GM12878 (cell line): ENCODE measurements at regions not wholly inside any gene's neighbourhood (a gene's known extent, or its start where the extent isn't known, plus 50 kb on each side); places are given as distances from the start of the nearest gene placed in this dataset.

Experiments
- ATAC-seq: fragments of 200-7000 bp; cut with Tn5 transposase; 3 replicates; pipeline ENCODE4 v1.9.1; 2020; ENCODE audit warnings: mild to moderate bottlenecking, moderate library complexity
- BruUV-seq: library from RNA; stranded (reverse); fragments of 400-500 nt; replicated peaks from 2 replicates; lab custom pipeline; 2021; lab: Mats Ljungman, UMichigan
- CTCF ChIA-PET: fragments of 300-600 bp; sonication (Branson Sonifier 250); formaldehyde crosslinking; extraction: SDS; loops from one replicate; lab custom pipeline; 2021; ENCODE audit warnings: inconsistent platforms; lab: Yijun Ruan, JAX
- POLR2A ChIA-PET: fragments of 350-600 bp; formaldehyde crosslinking; extraction: SDS; loops from one replicate; lab custom pipeline; 2021; ENCODE audit warnings: inconsistent platforms; lab: Charles Lee
- RAD21 ChIA-PET: fragments of 300-600 bp; sonication (Branson Sonifier 250); formaldehyde crosslinking; loops from one replicate; lab custom pipeline; 2023; ENCODE audit warnings: antibody characterized with exemption; ENCODE audit not compliant: unreplicated experiment; lab: Charles Lee
- SMC1A ChIA-PET: fragments of 300-600 bp; sonication (Branson Sonifier 250); formaldehyde crosslinking; loops from one replicate; lab custom pipeline; 2023; ENCODE audit not compliant: unreplicated experiment, uncharacterized antibody; lab: Charles Lee
- DNase-seq: peaks from one replicate; pipeline ENCODE4 v3.0.0-alpha.2; 2011; ENCODE audit warnings: low read depth, low spot score
- FAIRE-seq: peaks from 3 replicates; lab custom pipeline; 2011; peaks lifted over from hg19 to GRCh38; lab: Jason Lieb, UNC
- H2AFZ ChIP-seq: 2 replicates; pipeline ENCODE4 v1.6.0; 2011; ENCODE audit warnings: low read depth, low read length, control low read depth; ENCODE audit not compliant: control insufficient read depth
- H3K27ac ChIP-seq: 2 replicates; pipeline ENCODE4 v1.5.1; 2011; ENCODE audit warnings: control low read depth; ENCODE audit not compliant: control insufficient read depth, insufficient read depth
- H3K27me3 ChIP-seq, 2 experiments: replicated peaks in 1 of 2; 2 replicates each; pipeline versions ENCODE4 v1.6.0 to v1.6.1; 2011; ENCODE audit warnings: low read length in 1 of 2; ENCODE audit not compliant: control insufficient read depth in 2 of 2, insufficient read depth in 2 of 2
- H3K36me3 ChIP-seq, 2 experiments: 2 replicates each; pipeline ENCODE4 v1.5.1; 2011; ENCODE audit warnings: low read length in 1 of 2; ENCODE audit not compliant: control insufficient read depth in 2 of 2, insufficient read depth in 2 of 2
- H3K4me1 ChIP-seq: 2 replicates; pipeline ENCODE4 v1.6.1; 2011; ENCODE audit warnings: mild to moderate bottlenecking, low read length, moderate library complexity, mixed read lengths; ENCODE audit not compliant: control insufficient read depth, insufficient read depth
- H3K4me2 ChIP-seq: 2 replicates; pipeline ENCODE4 v1.6.0; 2011; ENCODE audit warnings: control low read depth; ENCODE audit not compliant: control insufficient read depth, insufficient read depth
- H3K4me3 ChIP-seq: fragments of 200-600 bp; sonication (generic); 2 replicates; pipeline ENCODE4 v1.5.1; 2016
- H3K79me2 ChIP-seq: 2 replicates; pipeline ENCODE4 v1.6.0; 2011; ENCODE audit warnings: low read length; ENCODE audit not compliant: control insufficient read depth, insufficient read depth
- H3K9ac ChIP-seq: 2 replicates; pipeline ENCODE4 v1.8.0; 2011; ENCODE audit warnings: low read length, control low read depth, mixed read lengths; ENCODE audit not compliant: control insufficient read depth, insufficient read depth
- H3K9me3 ChIP-seq: replicated peaks from 3 replicates; pipeline ENCODE4 v1.5.1; 2011; ENCODE audit warnings: mild to moderate bottlenecking, low read length; ENCODE audit not compliant: control insufficient read depth, insufficient read depth
- H4K20me1 ChIP-seq: 2 replicates; pipeline ENCODE4 v1.6.0; 2011; ENCODE audit not compliant: control insufficient read depth, insufficient read depth
- EP300 ChIP-seq, 2 experiments: fragments of 150-350 bp in 1 of 2; IDR thresholded peaks; 2 replicates each; pipeline ENCODE4 v1.6.1; 2011 to 2012; ENCODE audit warnings: low read depth in 2 of 2, low read length in 2 of 2, borderline replicate concordance in 1 of 2, improper control_type of control experiment in 1 of 2, inconsistent platforms in 1 of 2; ENCODE audit not compliant: control insufficient read depth in 1 of 2
- IKZF2 ChIP-seq, 2 experiments: fragments of 450-650 bp; IDR thresholded peaks; 2 replicates each; pipeline ENCODE4 v1.6.1; 2017; ENCODE audit warnings: mild to moderate bottlenecking in 2 of 2, moderate library complexity in 2 of 2
- IRF4 ChIP-seq: IDR thresholded peaks from 2 replicates; pipeline ENCODE4 v1.6.1; 2011; ENCODE audit warnings: low read depth, low read length
- RBBP5 ChIP-seq: fragments of 200-600 bp; sonication (generic); conservative IDR thresholded peaks from 2 replicates; pipeline ENCODE4 v1.6.1; 2016
- SMAD5 ChIP-seq: IDR thresholded peaks from 2 replicates; pipeline ENCODE4 v1.6.1; 2016; ENCODE audit warnings: antibody characterized with exemption, low read depth
- YBX1 ChIP-seq: fragments of 450-650 bp; IDR thresholded peaks from 2 replicates; pipeline ENCODE4 v1.6.1; 2016; ENCODE audit warnings: antibody characterized with exemption
- WGBS: methylation state at CpG from one replicate; pipeline ENCODE4 v1.1.6; 2016; ENCODE audit warnings: low lambda C conversion rate; ENCODE audit not compliant: insufficient replicate concordance, insufficient coverage; ENCODE audit errors: missing lambda C conversion rate; 5-methylcytosine and 5-hydroxymethylcytosine counted together
- in situ Hi-C: fragments of 300-500 bp; cut with MboI; formaldehyde crosslinking; loops from 9 replicates; pipeline ENCODE4 v1.14.3; 2018; ENCODE audit warnings: mixed read lengths
- intact Hi-C: fragments of 100-400 bp; cut with micrococcal nuclease; formaldehyde crosslinking; loops from one replicate; pipeline ENCODE4 v1.14.2; 2022; ENCODE audit not compliant: unreplicated experiment
- TF ChIP-seq, protein P1 (sequence below): fragments of 450-650 bp; IDR thresholded peaks from 2 replicates; pipeline ENCODE4 v1.6.1; 2017; ENCODE audit warnings: mild to moderate bottlenecking, moderate library complexity
- TF ChIP-seq, protein P2 (sequence below): fragments of 450-650 bp; conservative IDR thresholded peaks from 2 replicates; pipeline ENCODE4 v1.6.1; 2017; ENCODE audit warnings: mild to moderate bottlenecking, moderate library complexity

DNA sequence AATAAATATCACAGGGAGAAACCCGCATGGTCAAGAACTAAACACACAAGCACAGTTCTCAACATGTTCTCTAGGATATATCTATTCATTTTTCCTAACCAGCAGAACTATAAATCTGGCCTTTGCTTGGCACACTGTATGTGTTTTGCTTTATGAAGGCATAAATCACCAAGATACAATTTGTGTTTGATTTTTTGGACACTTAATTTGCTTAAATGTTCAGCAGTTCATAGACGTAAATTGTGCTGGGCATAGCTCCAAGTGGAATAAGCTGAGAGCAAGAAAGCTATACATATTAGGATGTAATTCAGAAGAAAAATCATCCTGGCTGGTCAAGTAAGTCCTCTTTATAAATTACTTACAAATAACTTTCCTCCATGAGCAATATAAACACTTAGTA, 341.5 kb upstream of the ATP5MC3 start:
- TF ChIP-seq, protein P1, sequence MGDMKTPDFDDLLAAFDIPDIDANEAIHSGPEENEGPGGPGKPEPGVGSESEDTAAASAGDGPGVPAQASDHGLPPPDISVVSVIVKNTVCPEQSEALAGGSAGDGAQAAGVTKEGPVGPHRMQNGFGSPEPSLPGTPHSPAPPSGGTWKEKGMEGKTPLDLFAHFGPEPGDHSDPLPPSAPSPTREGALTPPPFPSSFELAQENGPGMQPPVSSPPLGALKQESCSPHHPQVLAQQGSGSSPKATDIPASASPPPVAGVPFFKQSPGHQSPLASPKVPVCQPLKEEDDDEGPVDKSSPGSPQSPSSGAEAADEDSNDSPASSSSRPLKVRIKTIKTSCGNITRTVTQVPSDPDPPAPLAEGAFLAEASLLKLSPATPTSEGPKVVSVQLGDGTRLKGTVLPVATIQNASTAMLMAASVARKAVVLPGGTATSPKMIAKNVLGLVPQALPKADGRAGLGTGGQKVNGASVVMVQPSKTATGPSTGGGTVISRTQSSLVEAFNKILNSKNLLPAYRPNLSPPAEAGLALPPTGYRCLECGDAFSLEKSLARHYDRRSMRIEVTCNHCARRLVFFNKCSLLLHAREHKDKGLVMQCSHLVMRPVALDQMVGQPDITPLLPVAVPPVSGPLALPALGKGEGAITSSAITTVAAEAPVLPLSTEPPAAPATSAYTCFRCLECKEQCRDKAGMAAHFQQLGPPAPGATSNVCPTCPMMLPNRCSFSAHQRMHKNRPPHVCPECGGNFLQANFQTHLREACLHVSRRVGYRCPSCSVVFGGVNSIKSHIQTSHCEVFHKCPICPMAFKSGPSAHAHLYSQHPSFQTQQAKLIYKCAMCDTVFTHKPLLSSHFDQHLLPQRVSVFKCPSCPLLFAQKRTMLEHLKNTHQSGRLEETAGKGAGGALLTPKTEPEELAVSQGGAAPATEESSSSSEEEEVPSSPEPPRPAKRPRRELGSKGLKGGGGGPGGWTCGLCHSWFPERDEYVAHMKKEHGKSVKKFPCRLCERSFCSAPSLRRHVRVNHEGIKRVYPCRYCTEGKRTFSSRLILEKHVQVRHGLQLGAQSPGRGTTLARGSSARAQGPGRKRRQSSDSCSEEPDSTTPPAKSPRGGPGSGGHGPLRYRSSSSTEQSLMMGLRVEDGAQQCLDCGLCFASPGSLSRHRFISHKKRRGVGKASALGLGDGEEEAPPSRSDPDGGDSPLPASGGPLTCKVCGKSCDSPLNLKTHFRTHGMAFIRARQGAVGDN: no peak
- TF ChIP-seq YBX1 (no peak), IKZF2 (IDR thresholded peaks at IDR 0.05) (no peak), RBBP5 (no peak), EP300 (IDR thresholded peaks at IDR 0.05; ENCODE audit: borderline replicate concordance in 1 of 2, control insufficient read depth in 1 of 2, low read depth in 2 of 2, low read length in 2 of 2) (no peak), SMAD5 (no peak), IRF4 (no peak)
- TF ChIP-seq, protein P2, sequence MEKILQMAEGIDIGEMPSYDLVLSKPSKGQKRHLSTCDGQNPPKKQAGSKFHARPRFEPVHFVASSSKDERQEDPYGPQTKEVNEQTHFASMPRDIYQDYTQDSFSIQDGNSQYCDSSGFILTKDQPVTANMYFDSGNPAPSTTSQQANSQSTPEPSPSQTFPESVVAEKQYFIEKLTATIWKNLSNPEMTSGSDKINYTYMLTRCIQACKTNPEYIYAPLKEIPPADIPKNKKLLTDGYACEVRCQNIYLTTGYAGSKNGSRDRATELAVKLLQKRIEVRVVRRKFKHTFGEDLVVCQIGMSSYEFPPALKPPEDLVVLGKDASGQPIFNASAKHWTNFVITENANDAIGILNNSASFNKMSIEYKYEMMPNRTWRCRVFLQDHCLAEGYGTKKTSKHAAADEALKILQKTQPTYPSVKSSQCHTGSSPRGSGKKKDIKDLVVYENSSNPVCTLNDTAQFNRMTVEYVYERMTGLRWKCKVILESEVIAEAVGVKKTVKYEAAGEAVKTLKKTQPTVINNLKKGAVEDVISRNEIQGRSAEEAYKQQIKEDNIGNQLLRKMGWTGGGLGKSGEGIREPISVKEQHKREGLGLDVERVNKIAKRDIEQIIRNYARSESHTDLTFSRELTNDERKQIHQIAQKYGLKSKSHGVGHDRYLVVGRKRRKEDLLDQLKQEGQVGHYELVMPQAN: no peak
- no peak overlapping the region for H3K4me2 ChIP-seq
- no peaks in the 10 kb centered on the region for H3K27me3 ChIP-seq
- 4% methylated on average over 2 of the region's 2 CpGs for WGBS
- POLR2A ChIA-PET: no interaction called here
- H3K4me3 ChIP-seq: no peak overlapping the region
- no peaks in the 10 kb centered on the region for H3K9me3 ChIP-seq
- in situ Hi-C loops (no loop called here), intact Hi-C loops (no loop called here)
- H4K20me1 ChIP-seq: no peaks in the 10 kb centered on the region
- H3K9ac ChIP-seq: no peak overlapping the region
- DNase-seq (no peak), FAIRE-seq (no peak), ATAC-seq (no peak)
- H3K4me1 ChIP-seq: no peaks in the 10 kb centered on the region
- no peaks in the 10 kb centered on the region for H3K36me3 ChIP-seq
- no TSS peak for BruUV-seq
- CTCF ChIA-PET: no interaction called here
- H2AFZ ChIP-seq: no peak overlapping the region
- H3K79me2 ChIP-seq: no peaks in the 10 kb centered on the region
- SMC1A ChIA-PET: no interaction called here
- RAD21 ChIA-PET: no interaction called here
- no peak overlapping the region for H3K27ac ChIP-seq
